A673 (cell line): ENCODE measurements at regions not wholly inside any gene's neighbourhood (a gene's known extent, or its start where the extent isn't known, plus 50 kb on each side); places are given as distances from the start of the nearest gene placed in this dataset.

Source experiments
- BruUV-seq: library from RNA; stranded (reverse); fragments of 400-500 nt; replicated peaks from 2 replicates; lab custom pipeline; 2021; lab: Mats Ljungman, UMichigan
- CTCF ChIA-PET: fragments of 300-600 bp; sonication (Branson Sonifier 250); formaldehyde crosslinking; loops from one replicate; lab custom pipeline; 2022; ENCODE audit warnings: antibody characterized with exemption; lab: Charles Lee
- POLR2A ChIA-PET: fragments of 300-600 bp; sonication (Branson Sonifier 250); formaldehyde crosslinking; loops from one replicate; lab custom pipeline; 2022; ENCODE audit warnings: antibody characterized with exemption; ENCODE audit not compliant: low non-redundant PET; lab: Charles Lee
- DNase-seq: peaks from one replicate; pipeline ENCODE4 v3.0.0-alpha.2; 2015; ENCODE audit warnings: low spot score
- H3K27ac ChIP-seq: fragments of 200-600 bp; sonication (generic); 2 replicates; pipeline ENCODE4 v1.5.1; 2016; ENCODE audit warnings: mixed run types, low read depth, mild to moderate bottlenecking, mixed read lengths, antibody characterized with exemption, low read length; ENCODE audit not compliant: poor library complexity, severe bottlenecking
- H3K27me3 ChIP-seq: fragments of 200-600 bp; sonication (generic); replicated peaks from 2 replicates; pipeline ENCODE4 v1.6.1; 2017; ENCODE audit warnings: mixed run types, low read depth, mild to moderate bottlenecking, mixed read lengths, antibody characterized with exemption, low read length; ENCODE audit not compliant: insufficient read depth, poor library complexity
- H3K36me3 ChIP-seq: fragments of 200-600 bp; sonication (generic); 2 replicates; pipeline ENCODE4 v1.6.1; 2016; ENCODE audit warnings: mixed run types, mild to moderate bottlenecking, mixed read lengths, antibody characterized with exemption, low read length; ENCODE audit not compliant: insufficient read depth, poor library complexity, severe bottlenecking
- H3K4me1 ChIP-seq: fragments of 200-600 bp; sonication (generic); 2 replicates; pipeline ENCODE4 v1.6.1; 2017; ENCODE audit warnings: mixed run types, mild to moderate bottlenecking, mixed read lengths, antibody characterized with exemption, low read length; ENCODE audit not compliant: insufficient read depth, poor library complexity, severe bottlenecking
- H3K4me3 ChIP-seq: fragments of 200-600 bp; sonication (generic); 2 replicates; pipeline ENCODE4 v1.5.1; 2016; ENCODE audit warnings: low read depth, mixed run types, mild to moderate bottlenecking, mixed read lengths, low read length; ENCODE audit not compliant: poor library complexity, severe bottlenecking
- H3K9me3 ChIP-seq: fragments of 200-600 bp; sonication (generic); 2 replicates; pipeline ENCODE4 v1.6.1; 2016; ENCODE audit warnings: mixed run types, low read depth, mild to moderate bottlenecking, mixed read lengths, antibody characterized with exemption, low read length; ENCODE audit not compliant: poor library complexity, severe bottlenecking
- CTCF ChIP-seq: fragments of 300-800, 200-600 bp; sonication (generic); conservative IDR thresholded peaks from 2 replicates; pipeline ENCODE4 v1.5.1; 2017; ENCODE audit warnings: low read depth, mild to moderate bottlenecking, antibody characterized with exemption, low read length, moderate library complexity, mixed read lengths
- EZH2 ChIP-seq: fragments of 200-600 bp; sonication (generic); IDR thresholded peaks from 2 replicates; pipeline ENCODE4 v1.6.1; 2017; ENCODE audit warnings: borderline replicate concordance, low read depth, mild to moderate bottlenecking, mixed read lengths, antibody characterized with exemption, low read length; ENCODE audit not compliant: poor library complexity, severe bottlenecking
- intact Hi-C: fragments of 100-400 bp; cut with micrococcal nuclease; formaldehyde crosslinking; loops from one replicate; pipeline ENCODE4 v1.10.0; 2022; ENCODE audit not compliant: unreplicated experiment

- H3K9me3 ChIP-seq, result peaks cover 6% of the 10 kb centered on the region
- peaks cover 19% of the 10 kb centered on the region for H3K4me1 ChIP-seq
- ChIA-PET CTCF (no interaction called here), POLR2A (no interaction called here)
- H3K27me3 ChIP-seq, result no peaks in the 10 kb centered on the region
- DNase-seq, result peak; percentile 80
- TF ChIP-seq EZH2, result no peak
- no peak for TF ChIP-seq CTCF
- H3K27ac ChIP-seq, result no peak overlapping the region
- H3K4me3 ChIP-seq, result no peak overlapping the region
- BruUV-seq, result no TSS peak
- H3K36me3 ChIP-seq, result no peaks in the 10 kb centered on the region
- intact Hi-C loops, result no loop called here
Measured at GRCh38 chr2:189327879-189328847, 113.1 kb upstream of the WDR75 start.

GRCh38 chr2:189328848-189329245 is 112.4 kb upstream of the WDR75 start:
- Histone ChIP-seq H3K36me3 (no peaks in the 10 kb centered on the region), H3K4me3 (no peak overlapping the region), H3K27ac (no peak overlapping the region), H3K9me3 (peaks cover 6% of the 10 kb centered on the region), H3K4me1 (peaks cover 19% of the 10 kb centered on the region), H3K27me3 (no peaks in the 10 kb centered on the region)
- TF ChIP-seq EZH2 (no peak), CTCF (no peak)
- CTCF ChIA-PET, result no interaction called here
- POLR2A ChIA-PET, result no interaction called here
- intact Hi-C loops, result no loop called here
- BruUV-seq, result no TSS peak
- no peak for DNase-seq

- H3K36me3 ChIP-seq, result no peaks in the 10 kb centered on the region
- ChIA-PET POLR2A (no interaction called here), CTCF (no interaction called here)
- no peak overlapping the region for H3K27ac ChIP-seq
- no peaks in the 10 kb centered on the region for H3K27me3 ChIP-seq
- peaks cover 19% of the 10 kb centered on the region for H3K9me3 ChIP-seq
- no peak for TF ChIP-seq CTCF
- TF ChIP-seq EZH2, result no peak
- no TSS peak for BruUV-seq
- H3K4me3 ChIP-seq, result no peak overlapping the region
- no peak for DNase-seq
- no peaks in the 10 kb centered on the region for H3K4me1 ChIP-seq
- intact Hi-C loops, result no loop called here
Measured at GRCh38 chr2:189336276-189336975, 104.8 kb upstream of the WDR75 start.
